GM19238 (cell line): ENCODE measurements at regions not wholly inside any gene's neighbourhood (a gene's known extent, or its start where the extent isn't known, plus 50 kb on each side); places are given as distances from the start of the nearest gene placed in this dataset.

Source experiments
- DNase-seq: peaks from one replicate; pipeline ENCODE4 v3.0.0; 2011; ENCODE audit warnings: low spot score; ENCODE audit not compliant: insufficient read length

DNA sequence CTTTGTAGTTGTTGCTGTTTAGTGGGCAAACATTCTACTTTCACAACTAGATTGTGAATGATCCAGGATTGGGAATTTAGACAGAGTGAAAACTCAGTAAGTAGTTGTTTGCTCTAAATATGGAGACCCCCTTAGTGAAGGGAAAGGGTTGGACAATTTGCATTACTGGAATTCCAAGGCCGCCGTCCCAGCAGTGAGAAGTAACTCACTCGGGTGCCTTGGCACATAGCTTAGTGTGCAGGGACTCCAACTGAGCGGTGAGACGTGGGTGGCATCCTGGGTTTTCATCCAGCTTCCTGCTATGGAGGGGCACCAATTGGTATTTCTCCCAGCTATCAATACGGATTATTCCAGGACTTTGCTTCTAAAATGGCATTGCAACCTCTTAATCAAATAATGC lies 69.7 kb upstream of the FCN1 start:
- no peak for DNase-seq

DNA sequence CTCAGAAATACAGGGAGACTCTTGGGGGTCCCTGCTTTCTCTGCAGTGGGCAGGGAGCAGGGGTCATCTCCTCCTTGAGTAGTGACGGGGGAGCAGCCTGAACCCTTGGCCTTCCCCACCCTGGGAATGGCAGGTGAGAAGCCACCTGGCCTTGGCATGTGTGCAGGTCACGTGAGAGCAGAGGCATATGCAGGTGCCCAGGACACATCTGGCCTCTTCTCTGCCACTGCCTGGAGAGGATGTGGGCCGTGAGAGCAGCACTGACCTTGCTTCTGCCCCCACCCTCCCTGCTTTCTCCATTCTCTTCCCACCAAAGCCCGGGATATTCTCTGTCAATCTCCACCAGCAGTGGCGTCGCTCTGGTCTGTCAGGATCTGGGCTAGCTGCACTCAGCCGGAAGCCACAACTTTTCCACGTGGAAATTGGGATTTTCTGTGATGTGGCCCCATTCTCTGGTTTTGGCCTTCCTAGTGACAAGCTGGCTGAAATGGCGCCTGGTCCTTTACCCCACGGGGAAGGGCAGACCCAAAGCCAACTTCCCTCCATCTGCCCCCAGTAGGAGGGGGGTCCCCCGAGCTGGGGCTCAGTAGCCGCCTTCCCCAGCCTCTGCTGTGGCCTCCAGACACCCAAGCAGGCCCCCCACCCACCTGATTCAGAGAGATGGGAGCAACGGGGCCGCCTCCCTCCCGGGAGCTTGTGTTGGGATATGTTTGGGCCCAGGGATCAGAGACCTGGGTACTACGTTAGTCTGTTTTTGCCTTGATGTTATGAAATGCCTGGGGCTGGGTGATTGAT lies 70.4 kb upstream of the FCN1 start:
- no peak for DNase-seq

DNA sequence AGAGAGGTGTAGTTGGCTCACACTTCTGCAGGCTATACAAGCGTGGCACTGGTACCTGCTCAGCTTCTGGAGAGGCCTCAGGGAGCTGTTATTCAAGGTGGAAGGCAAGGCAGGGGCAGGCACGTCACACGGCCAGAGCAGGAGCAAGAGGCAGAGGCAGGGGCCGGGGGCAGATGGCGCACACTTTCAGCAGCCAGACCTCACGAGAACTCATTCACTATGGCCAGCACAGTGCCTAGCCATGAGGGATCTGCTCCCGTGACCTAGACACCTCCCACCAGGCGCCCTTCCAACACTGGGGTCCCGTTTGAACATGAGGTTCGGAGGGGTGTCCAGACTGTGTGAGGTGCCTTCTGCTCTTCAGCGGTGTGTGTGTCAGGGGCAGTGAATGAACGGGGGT lies 71.0 kb upstream of the FCN1 start:
- no peak for DNase-seq

DNA sequence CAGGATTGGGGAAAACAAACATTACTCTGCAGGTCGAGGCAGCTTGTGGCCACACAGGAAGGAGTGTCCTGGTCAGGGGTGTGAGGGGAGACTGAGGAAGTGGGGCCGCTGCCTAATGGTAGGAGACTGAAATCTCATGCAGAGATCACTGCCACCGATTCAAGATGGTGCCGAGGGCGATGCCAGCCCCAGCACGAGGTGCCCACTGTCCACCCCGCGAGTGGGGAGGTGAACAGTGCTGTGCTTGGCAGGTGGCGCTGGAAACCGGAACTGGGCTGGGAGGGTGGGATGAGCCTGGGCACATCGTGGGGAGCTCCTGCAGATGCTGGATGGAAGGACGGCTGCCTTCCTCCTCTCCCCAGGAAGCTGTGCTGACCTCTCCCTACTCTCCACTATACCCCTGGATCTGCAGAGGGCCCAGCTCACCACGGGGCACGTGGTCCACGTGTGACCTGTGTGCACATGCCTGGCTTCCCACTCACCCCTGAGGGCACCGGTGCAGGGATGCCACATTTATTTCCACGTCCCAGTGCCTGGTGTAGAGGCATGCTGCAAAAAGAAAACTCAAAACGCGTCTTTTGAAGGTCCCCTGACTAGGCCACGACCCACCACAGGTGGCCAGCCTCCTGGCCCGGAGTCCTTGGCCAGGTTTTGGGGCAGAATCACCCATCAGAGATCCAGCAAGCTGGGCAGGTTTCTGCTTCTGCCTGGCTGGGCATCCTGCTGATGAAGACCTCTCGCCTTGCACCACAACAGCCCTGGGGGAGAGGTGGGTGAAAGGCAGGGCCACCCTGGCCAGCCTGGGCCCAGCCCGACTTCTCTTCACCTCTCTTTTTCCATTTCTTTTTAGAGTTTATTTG lies 71.7 kb upstream of the FCN1 start:
- DNase-seq = no peak

DNA sequence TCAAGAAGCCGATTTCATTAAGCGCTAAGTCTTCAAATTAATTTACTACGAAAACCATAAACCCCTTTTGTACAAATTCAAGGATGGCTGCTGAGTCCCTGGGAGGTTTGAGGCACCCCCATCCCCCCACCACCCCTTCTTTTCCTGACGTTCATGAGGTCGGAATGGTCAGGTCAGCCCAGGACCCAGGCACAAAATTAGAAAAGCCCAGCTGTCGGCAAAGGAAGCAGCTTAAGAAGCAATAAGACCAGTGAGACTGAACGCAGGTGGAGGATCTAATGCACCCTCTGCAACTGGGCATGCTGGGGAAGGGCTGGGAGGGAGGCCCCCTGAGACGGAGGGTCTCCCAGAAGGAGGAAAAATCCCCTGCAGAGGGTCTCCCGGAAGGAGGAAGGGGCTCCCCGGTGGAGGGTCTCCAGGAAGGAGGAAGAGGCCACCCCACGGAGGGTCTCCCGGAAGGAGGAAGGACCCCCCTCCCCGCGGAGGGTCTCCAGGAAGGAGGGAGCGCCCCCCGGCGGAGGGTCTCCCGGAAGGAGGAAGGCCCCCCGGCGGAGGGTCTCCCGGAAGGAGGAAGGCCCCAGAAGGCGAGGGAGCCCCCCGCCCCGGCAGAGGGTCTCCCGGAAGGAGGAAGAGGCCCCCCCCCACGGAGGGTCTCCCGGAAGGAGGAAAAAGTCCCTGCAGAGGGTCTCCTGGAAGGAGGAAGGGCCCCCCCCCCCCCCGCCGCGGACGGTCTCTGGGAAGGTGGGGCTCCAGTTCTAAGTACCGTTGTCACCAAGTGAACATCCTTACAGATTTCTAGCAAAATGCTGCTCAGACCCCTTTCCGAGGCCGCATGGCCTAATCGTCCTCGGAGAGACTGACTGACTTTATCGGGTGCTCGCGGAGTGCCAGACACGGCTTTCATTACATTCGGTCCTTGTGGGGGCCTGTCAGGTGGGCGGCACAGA lies 74.4 kb upstream of the FCN1 start:
- no peak for DNase-seq

DNA sequence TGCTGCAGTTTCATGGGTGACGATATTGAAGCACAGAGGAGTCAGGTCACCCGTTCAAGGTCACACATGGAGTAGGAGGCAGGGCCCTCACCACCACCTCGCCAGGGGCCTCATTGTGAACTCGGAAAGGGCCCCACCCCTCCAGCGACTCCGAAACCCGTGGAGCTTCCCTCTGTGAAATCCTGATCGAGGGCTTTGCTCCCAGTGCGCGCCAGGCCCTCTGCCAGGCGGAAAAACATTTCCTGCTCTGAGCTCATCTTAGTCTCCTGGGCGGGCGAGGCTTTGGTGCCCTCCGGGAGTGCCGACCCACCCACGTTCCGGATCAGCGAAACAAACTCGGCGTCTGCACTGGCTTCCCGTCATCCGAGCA lies 75.0 kb upstream of the FCN1 start:
- no peak for DNase-seq

DNA sequence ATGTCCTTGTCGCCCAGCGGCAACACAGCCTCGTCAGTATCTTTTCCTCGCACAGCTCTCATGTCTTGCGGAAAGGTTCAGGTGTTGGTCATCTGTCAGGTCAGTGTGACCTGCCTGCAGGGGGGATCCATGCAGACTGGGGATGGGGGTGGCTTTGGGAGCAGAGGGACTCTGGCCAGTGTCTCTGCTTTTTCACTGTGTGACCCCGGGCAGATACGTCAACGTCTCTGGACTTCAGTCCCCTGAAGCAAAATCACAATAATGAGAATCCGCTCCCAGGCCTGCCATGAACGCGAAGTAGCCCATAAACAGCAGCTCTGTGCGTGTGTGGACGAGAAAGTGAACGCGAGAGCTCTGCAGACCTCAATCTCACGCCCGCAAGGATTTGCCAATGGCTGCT lies 75.7 kb upstream of the FCN1 start:
- no peak for DNase-seq

DNA sequence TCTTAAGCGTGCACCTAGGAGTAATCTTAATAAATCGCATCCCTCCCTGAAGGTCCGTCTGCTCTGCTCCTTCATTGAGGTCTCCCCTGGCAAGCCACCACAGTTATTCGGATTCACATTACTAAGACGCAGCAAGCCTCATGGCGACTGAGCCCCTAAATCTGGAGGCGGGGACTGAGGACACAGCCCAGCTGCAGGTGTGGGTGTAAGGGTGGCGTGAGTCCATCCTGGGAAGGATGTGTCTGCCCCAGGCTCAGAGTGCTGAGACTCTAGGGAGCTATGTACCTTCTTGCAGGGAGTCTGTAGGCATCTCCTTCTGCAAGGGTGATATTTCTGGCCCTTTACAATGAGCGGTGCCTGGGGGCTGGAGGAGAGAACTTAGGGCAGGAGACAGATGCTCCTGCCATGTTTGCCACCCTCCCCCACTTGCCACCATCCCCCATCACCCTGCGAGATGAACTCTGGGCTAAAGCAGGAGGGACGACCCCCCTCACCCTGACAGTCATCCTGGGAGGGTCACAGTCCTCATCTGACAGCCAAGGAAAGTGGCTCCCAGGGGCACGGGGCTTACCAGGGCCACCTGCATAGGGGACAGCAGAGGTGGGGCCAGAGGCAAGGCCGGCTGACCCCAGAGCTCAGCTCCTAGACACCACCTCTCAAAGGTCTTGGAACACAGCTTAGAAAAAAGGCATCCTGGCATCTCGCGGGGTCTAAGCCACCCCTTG lies 76.4 kb upstream of the FCN1 start:
- no peak for DNase-seq

DNA sequence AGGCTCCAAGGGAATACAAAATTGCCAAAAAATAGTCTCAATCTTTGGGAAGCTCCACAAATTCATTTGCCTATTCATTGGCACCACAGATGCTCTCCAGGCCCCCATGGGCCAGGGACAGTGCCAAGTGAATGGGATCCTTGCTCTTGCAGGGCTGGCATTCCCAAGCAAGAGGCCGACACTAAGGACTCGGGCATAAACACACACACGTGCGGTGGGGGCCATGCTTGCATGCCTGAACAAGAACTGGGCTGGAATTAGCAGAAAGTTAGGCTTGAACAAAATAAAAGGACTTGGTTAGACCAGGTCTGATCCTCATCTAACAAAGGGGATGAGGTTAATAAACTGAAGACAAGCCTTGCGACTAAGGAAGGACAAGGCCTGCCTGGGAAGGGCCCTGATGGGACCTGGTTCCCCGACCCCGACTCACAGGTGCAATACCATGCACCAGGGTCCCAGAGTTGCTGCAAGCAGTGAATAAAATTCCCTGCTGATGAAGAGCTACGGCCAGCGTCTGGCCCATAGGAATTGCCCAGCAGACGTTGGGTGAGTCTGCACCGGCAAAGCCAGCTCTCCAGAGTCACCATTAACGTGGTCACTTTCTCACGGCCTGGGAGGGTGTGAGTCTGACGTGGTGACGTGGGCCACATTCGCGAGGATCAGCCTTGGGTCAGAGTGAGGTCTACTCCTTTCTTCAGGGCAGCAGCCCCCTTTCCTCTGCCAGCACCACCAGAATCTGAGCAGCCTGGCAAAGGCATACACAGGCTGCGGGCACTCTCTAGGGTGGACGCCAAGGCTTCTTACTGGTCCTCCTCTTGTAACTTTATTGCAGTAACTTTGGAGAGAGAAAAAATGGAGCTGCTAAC lies 77.4 kb upstream of the FCN1 start:
- no peak for DNase-seq

DNA sequence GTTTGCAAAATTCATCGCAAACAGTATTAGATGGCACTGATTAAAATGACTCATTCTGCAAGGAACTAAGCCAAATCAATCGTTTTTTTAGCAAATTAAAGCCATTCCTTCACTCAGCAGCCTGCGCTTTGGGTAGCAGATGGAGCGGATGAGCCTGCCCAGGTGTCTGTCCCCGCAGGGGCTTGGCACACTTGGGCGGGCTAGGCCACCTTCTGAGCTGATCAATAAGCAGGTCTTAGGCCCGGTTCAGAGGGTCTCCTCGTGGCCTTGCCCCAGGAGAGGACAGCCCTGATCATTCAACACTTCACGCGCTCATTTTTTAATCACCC lies 78.0 kb upstream of the FCN1 start:
- DNase-seq = no peak

DNA sequence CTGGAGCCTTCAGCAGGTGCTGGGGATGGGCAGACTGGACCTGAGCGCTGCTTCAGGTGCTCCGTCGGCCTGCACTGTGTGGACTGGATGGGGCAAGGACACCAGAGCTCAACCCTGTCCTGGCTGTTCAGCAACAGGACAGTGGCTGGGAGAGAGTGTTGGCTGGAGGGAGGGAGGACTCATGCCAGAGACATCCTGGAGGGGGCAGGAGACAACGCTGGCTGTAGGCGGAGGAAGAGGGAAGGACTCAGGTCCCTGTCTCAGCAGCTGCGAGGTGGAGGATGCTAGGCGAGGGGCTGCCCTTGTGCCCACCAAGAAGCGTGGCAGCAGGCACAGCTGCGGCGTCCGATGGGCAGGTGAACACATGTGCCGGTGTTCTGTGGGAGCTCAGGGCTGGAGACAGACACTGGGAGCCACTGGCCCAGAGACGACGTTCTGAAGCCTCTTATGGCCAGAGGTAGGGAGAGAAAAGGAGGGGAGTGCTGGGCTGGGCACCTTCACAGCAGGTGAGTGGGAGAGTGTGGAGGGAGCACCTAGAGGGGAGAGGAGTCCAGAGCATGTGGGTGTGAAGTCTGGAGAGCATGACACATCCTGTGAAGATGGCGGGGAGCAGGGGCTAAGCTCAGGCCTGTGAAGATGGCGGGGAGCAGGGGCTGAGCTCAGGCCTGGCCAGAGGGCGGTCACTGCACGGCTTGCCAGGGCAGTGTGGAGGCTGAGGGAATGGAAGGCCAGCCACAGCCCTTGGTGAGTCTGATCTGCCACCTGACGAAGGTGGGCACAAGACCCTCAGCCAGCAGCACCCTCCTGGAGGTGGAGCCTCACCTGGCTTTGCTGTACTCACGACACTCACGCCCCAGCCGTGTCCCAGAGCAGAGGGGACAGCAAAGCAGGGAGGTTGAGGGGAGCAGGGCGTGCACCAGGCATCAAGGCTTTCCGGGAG lies 79.1 kb upstream of the FCN1 start:
- DNase-seq = no peak

DNA sequence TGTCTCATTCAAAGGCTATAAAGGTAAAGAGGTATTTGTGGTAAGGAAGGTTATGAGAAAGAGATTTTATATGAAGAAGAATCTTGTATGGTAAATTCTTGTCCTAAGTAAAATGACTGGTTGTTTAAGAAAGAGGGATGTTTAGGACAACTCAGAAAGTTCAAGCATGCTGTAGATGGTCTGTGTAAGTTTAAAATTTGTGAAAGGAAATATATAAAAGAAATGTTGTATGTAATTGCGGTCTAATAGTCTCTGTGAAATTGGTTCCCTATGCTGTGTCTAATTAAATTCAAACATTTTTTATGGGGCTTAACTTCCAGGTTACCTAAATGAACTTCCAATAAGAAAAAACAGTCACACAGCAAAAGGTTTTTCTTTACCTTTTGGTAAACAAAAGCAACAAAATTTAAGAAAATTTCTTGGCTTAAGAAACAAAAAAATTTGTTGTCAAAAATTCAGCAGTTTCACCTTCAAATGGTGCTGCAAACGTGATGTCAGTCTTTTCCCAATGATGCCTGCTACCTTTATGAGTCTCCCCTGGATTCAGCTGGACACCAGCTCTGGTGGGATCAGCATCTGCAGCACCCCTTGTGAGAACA lies 83.0 kb upstream of the FCN1 start:
- DNase-seq = no peak

DNA sequence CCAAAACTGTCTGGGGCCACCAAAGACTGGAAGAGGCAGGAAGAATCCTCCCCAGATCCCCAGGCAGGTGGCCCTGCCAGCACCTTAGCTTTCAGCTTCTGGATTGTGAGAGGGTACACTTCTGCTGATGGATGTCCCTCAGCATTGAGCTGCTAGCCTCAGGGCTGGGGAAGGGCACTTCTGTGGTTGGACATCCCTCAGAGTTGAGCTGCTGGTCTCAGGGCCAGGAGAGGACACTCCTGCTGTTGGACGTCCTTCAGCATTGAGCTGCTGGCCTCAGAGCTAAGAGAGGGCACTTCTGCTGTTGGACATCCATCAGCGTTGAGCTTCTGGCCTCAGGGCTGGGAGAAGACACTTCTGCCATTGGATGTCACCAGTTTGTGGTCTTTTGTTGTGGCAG lies 83.8 kb upstream of the FCN1 start:
- no peak for DNase-seq

DNA sequence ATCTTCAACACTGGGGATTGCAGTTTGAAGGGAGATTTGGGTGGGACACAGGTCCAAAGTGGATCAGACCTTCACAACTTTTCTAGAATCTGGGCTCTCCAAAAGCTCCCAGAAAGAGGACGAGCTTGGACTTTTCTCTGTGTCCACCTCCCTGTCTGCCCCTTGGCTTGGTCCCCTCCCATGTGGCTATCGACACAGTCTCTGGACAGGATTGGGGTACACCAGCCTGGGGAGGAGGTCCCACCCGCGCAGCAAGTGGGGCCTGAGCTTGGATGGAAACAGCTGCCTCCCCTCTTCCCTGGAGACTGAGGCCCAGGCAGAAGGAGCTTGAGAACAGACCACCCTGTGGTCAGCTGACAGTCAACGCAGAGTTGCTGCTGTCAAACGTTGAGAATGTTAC lies 84.6 kb upstream of the FCN1 start:
- DNase-seq = no peak

DNA sequence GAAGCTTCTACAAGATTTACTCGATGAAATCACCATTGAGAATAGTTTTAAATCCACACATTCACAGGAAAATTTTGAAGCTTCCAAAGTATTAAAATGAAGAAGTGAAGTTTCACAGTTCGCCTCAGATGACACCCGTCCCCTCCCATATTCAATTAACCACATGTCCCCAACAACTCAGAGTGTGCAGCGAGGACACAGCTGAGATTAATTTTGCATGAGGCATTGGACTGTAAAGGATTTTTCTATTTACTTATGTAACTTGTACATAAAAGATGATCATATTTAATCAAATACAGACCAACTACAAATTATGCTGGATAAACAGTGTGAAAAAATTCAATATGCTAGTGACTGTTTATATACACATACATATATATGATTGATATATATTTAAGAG lies 84.7 kb upstream of the OLFM1 start:
- DNase-seq = no peak

DNA sequence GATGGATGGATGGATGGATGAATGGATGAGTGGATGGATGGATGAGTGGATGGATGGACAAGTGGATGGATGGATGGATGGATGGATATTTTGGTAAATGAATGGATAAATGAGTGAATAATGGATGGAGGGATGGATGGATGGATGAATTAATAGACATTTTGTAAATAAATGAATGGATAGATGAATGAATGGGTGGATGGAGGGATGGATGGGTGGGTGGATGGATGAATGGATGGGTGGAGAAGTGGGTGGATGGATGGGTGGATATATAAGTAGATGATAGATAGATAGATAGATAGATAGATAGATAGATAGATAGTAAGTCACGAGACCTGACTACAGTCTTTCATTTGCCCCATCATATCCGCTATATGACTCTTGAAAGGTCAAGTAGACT lies 82.7 kb upstream of the OLFM1 start:
- DNase-seq = no peak

DNA sequence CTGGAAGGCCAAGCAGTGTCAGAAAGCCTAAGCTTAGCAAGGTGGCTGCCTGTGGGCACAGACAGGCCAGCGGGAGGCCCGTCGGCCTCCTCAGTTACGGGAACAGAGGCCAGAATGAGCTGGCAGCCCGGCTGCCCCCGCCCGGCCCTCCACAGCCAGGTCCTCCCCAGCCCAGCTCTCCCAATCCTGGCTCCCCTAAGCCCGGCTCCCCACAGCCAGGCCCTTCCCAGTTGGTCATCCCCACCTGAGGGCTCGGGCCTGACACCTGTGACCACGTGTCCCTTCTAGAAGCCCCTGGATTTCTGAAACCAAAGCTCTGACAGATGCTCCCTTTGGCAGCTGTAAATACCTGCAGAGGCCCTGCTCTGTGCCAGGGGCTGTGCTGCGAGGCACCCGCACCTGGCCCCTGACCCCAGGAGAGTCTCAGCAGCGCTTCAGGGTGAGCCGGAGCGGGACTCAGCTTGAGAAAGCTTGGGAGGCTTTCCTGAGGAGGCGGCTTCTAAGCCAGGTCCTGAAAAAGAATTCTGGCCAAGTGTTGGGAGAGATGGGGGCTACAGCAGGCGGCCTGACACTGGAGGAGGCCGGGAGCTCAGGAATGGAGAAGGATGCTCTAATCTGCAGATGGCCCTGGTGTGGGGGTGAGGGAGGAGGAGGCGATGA lies 80.4 kb upstream of the OLFM1 start:
- DNase-seq = no peak

DNA sequence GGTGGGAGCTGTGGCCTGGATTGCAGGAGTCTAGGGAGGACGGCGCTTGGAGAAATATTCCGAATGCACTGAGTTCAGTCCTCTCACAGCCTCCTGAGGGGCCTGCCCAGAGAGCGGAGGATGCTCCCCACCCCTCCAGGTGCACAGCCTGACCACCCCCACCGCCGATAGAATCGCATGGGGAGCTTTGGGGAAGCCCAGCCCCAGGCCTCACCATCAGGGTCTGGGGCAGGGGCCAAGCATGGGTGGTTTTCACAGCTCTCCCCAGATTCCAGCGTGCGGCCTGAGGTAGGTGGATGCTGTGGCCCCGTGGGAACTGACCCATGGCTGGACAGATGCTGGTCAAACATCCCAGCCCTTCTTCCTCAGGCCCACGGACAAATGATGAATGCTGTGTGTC lies 79.9 kb upstream of the OLFM1 start:
- DNase-seq = no peak
